ENCODE measurements at regions not wholly inside any gene's neighbourhood (a gene's known extent, or its start where the extent isn't known, plus 50 kb on each side); places are given as distances from the start of the nearest gene placed in this dataset.

DNA sequence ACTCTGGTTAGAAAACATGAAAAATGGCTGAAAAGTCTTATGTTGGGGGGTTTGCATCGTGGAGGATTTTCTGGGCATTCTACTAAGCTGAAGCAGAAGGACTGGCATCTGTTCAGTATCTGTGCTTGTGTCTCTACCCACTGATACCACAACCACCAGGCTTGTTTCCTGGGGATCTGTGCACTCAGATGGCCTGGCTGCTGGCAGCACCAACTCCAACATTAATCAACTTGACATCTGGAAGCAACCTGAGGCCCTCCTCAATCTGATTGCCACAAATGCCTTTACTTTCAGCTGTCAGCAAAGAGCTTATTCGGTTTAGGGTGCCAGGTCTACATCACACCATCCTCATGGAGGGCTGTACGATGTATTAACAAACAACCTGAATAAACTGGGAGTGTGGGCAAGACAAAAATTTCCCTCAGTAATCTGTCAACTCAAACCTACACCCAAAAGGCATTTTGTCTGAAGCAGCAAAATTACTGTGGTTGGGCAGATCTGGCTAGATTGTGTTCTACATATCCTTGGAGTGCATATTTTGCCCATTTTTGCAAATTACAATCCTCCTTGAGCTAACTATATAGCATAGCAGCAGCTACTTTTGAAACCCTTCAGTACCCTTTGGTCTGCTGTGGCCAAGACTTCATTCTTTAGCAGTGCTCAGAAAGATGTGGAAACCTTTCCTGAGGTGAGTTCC lies 74.6 kb downstream of the FOXD1 start:
- no peaks in the 10 kb centered on the region for H3K9me2 ChIP-seq (replicated peaks; ENCODE audit: control insufficient read depth, low read length)
- H3K36me3 ChIP-seq (ENCODE audit: control insufficient read depth, low read length): no peaks in the 10 kb centered on the region
- TF ChIP-seq EZH2phosphoT487 (IDR thresholded peaks at IDR 0.05; ENCODE audit: borderline replicate concordance, low read length): no peak
- TF ChIP-seq, protein P1, sequence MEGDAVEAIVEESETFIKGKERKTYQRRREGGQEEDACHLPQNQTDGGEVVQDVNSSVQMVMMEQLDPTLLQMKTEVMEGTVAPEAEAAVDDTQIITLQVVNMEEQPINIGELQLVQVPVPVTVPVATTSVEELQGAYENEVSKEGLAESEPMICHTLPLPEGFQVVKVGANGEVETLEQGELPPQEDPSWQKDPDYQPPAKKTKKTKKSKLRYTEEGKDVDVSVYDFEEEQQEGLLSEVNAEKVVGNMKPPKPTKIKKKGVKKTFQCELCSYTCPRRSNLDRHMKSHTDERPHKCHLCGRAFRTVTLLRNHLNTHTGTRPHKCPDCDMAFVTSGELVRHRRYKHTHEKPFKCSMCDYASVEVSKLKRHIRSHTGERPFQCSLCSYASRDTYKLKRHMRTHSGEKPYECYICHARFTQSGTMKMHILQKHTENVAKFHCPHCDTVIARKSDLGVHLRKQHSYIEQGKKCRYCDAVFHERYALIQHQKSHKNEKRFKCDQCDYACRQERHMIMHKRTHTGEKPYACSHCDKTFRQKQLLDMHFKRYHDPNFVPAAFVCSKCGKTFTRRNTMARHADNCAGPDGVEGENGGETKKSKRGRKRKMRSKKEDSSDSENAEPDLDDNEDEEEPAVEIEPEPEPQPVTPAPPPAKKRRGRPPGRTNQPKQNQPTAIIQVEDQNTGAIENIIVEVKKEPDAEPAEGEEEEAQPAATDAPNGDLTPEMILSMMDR (IDR thresholded peaks at IDR 0.05; ENCODE audit: low read depth, low read length, poor library complexity, severe bottlenecking): no peak
- no peak overlapping the region for H3K4me2 ChIP-seq (ENCODE audit: low read length)
- H3K79me2 ChIP-seq (ENCODE audit: control insufficient read depth, low read length): no peaks in the 10 kb centered on the region
- H3F3A ChIP-seq (ENCODE audit: control insufficient read depth, insufficient read depth): no peaks in the 10 kb centered on the region
- H3K4me3 ChIP-seq (ENCODE audit: low read length): no peak overlapping the region
- H3K4me1 ChIP-seq (ENCODE audit: control insufficient read depth, low read length): no peaks in the 10 kb centered on the region
- peaks cover 24% of the 10 kb centered on the region for H3K27me3 ChIP-seq (ENCODE audit: control insufficient read depth, low read length)
- no peaks in the 10 kb centered on the region for H4K20me1 ChIP-seq (ENCODE audit: control insufficient read depth, insufficient read depth, low read depth, low read length)
- no peaks in the 10 kb centered on the region for H3K9me3 ChIP-seq (ENCODE audit: control insufficient read depth, insufficient read depth, low read length)
- H3K27ac ChIP-seq (ENCODE audit: low read depth, low read length): no peak overlapping the region

DNA sequence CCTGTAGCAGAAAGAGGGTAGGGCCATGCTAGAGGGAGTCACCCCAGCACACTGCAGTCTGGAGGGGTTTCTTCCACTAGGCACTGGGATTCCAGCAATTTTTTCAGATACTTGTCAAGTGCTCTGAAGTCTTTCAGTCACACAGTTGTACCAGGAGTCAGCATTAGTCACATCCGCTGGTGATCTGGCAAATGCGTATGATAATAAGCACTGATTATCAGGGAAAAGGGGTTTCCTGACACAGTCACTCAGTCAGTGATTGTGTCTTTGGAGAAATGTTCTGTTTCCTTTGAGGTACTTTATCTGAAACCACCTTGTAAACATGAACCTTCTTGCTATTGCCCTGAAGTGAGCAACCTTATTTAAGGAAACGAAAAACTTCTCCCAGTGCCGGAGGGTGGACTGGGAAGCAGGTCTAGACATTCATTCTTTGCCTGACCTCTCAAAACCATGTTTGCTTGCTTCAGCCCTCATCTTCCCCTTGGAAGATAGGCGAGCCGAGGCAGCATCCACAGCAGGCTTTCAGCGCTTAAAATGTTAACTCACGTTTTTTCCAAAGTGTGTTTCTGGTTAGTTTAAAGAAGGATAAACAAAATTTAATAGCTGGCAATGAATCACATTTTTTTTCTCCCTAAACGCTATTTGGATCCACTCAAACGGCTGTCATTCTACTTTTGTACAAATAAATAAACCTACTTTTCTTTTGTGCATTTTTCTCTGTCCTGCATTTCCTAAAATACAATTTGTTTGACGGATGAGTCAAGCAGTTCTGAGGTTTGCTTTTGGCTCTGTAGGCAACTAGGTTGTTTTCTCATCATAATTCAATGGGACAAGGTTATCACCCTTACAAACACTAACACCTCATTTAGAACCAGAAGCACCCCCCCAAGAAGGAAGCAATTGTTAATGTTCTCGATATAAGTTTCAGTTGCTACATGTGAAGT lies 77.7 kb downstream of the FOXD1 start:
- Histone ChIP-seq H3F3A (ENCODE audit: control insufficient read depth, insufficient read depth) (no peaks in the 10 kb centered on the region), H3K9me3 (ENCODE audit: control insufficient read depth, insufficient read depth, low read length) (no peaks in the 10 kb centered on the region), H3K27me3 (ENCODE audit: control insufficient read depth, low read length) (peaks cover 14% of the 10 kb centered on the region), H3K27ac (ENCODE audit: low read depth, low read length) (no peak overlapping the region), H4K20me1 (ENCODE audit: control insufficient read depth, insufficient read depth, low read depth, low read length) (no peaks in the 10 kb centered on the region), H3K79me2 (ENCODE audit: control insufficient read depth, low read length) (no peaks in the 10 kb centered on the region), H3K9me2 (replicated peaks; ENCODE audit: control insufficient read depth, low read length) (no peaks in the 10 kb centered on the region), H3K4me3 (ENCODE audit: low read length) (no peak overlapping the region), H3K36me3 (ENCODE audit: control insufficient read depth, low read length) (no peaks in the 10 kb centered on the region), H3K4me1 (ENCODE audit: control insufficient read depth, low read length) (no peaks in the 10 kb centered on the region), H3K4me2 (ENCODE audit: low read length) (no peak overlapping the region)
- no peak for TF ChIP-seq EZH2phosphoT487 (IDR thresholded peaks at IDR 0.05; ENCODE audit: borderline replicate concordance, low read length)
- TF ChIP-seq, protein P1 (IDR thresholded peaks at IDR 0.05; ENCODE audit: low read depth, low read length, poor library complexity, severe bottlenecking): no peak

DNA sequence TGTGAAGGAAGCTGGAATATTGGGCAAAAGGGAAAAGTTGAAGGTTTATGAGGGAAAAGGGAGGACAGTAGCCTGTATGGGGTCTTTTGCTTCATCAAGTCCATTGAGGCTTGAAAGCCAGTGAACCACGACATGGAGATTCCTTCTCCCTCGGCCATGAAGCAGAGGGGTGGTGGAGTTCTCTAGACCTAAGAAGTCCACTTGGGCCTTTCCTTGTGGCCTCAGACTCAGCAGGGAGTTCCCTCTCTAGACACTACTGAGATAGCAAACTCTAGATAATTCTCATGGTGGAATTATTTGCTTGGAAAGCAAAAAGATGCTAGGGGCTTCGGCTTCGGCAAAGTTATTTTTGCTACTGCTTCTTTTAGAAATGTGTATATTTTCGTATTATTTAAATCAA lies 78.5 kb downstream of the FOXD1 start:
- H3K4me2 ChIP-seq (ENCODE audit: low read length): no peak overlapping the region
- no peak overlapping the region for H3K27ac ChIP-seq (ENCODE audit: low read depth, low read length)
- H3K9me2 ChIP-seq (replicated peaks; ENCODE audit: control insufficient read depth, low read length): no peaks in the 10 kb centered on the region
- no peaks in the 10 kb centered on the region for H3K79me2 ChIP-seq (ENCODE audit: control insufficient read depth, low read length)
- H3K36me3 ChIP-seq (ENCODE audit: control insufficient read depth, low read length): no peaks in the 10 kb centered on the region
- TF ChIP-seq, protein P1 (IDR thresholded peaks at IDR 0.05; ENCODE audit: low read depth, low read length, poor library complexity, severe bottlenecking): no peak
- TF ChIP-seq EZH2phosphoT487 (IDR thresholded peaks at IDR 0.05; ENCODE audit: borderline replicate concordance, low read length): no peak
- H3K27me3 ChIP-seq (ENCODE audit: control insufficient read depth, low read length): peaks cover 10% of the 10 kb centered on the region
- H3K4me3 ChIP-seq (ENCODE audit: low read length): no peak overlapping the region
- no peaks in the 10 kb centered on the region for H3F3A ChIP-seq (ENCODE audit: control insufficient read depth, insufficient read depth)
- H3K4me1 ChIP-seq (ENCODE audit: control insufficient read depth, low read length): no peaks in the 10 kb centered on the region
- H3K9me3 ChIP-seq (ENCODE audit: control insufficient read depth, insufficient read depth, low read length): no peaks in the 10 kb centered on the region
- H4K20me1 ChIP-seq (ENCODE audit: control insufficient read depth, insufficient read depth, low read depth, low read length): no peaks in the 10 kb centered on the region
